ENCODE measurements at regions not wholly inside any gene's neighbourhood (a gene's known extent, or its start where the extent isn't known, plus 50 kb on each side); places are given as distances from the start of the nearest gene placed in this dataset.

DNA sequence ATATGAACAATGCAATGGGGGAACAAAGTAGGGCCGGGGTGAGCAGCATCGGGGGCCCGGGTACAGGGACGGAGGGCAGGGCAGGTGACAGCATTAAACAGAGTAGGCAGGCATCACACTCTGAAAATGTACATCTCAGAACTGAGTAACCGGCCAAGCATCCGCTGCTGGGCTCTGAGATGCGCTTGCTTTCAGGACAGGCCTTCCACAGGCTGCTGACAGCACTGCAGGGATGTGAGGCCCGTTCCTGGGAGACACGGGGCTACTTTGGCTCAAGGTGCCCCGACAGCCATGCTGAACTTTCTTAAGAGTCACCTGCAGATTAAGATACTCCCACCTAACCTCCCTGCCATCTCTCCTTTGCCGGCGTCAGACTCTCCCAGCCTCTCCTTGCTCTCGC, 64.3 kb upstream of the FGFR2 start:
- DNase-seq, result no peak

DNA sequence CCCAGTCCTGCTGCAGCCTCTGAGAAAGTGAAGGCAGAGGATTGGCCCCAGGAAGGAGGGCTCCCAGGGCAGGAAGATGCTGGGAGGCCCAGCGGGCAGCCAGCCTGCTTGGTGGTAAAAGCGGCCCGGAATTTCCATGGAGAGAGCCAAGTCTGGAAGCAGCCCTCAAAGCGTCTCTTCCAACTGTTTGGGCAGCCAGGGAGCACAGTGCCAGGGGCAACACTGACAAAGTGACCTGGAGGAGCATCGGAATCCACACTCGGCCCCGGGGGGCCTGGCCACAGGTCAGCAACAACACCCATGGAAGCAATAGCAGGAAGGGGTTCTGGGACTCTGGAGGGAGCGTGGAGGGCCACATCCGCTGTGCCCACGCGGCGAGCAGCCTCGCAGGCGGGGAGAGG, 63.2 kb upstream of the FGFR2 start:
- DNase-seq, result no peak

DNA sequence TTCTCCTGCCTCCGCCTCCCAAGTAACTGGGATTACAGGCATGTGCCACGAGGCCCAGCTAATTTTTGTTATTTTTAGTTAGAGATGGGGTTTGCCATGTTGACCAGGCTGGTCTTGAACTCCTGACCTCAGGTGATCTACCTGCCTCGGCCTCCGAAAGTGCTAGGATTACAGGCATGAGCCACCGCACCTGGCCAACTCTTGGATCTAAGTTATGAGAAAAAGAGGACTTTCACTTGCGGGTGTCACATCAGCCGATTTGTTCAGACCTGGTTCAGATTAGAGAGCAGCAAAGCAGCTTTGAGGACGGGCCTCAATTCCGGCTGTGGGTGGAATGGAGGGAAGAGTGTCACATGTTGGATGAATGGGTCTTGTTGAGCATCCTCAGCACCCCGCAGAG, 61.0 kb upstream of the FGFR2 start:
- DNase-seq, result no peak

DNA sequence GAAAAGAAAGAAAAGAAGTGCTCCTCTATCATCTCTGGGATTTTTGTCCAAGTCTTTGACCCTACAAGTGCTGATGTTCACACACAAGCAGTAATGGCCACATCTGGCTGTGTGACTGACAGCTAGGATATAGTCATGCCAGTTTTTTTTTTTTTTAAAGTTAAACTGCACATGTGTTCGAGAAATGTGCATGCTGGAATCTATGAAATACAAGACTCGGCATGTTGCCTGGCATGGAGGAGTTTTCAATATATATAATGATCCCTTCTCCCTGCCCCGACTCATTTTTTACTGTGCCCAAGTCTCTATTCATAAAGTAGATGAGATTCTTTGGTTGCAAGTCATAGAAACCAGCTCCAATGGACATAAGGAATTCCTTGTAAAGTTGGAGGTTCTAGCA, 60.4 kb upstream of the FGFR2 start:
- DNase-seq, result no peak

DNA sequence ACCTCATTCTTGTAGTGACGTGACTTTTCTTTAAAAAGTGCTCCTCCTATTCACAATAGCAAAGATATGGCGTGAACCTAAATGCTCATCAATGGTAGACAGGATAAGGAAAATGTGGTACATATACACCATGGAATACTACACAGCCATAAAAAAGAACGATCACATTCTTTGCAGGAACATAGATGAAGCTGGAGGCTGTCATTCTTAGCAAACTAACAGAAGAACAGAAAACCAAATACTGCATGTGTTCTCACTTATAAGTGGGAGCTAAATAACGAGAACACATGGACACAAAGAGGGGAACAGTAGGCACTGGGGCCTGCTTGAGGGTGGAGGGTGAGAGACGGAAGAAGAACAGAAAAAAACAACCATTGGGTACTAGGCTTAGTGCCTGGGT, 59.9 kb upstream of the FGFR2 start:
- no peak for DNase-seq

DNA sequence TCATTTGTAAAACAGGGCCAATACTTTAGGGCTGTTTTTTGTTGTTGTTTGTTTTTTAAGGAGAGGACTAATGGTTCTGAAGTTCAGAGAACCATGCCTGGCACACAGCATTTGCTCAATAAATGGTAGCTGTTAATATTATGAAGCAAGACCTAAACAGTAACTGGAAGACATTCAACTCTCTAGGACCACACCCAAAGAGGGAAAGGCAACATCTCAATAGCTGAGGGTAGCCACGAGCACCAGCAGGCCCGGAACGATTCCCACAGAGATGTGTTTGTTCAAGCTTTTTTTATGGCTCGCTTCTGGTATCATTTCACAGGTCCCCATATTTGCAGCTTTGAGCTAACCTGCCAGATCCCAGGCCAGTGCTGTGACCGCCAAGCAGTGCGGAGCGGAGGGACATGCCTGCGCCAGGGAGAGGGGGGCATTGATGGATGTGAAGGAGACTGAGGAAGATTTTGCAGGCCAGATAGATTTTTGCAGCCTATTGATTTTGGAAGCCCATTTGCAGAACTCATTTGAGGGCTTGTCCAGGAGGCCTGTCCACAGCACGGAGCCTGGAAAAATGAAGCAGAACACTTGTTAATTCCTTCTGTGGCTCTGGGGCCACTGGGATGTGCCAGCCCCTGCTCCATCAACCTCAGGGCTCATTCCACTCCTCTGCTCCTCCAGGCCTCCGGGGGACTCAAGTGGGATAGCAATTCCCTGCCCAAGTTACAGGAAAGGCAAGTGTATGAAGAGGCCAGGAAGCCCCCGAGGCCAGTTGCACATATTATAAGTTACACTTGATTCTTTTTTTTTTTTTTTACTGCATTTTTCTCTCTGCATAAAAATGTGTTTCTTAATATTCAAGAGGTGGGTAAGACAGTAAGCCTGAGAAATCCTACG, 57.3 kb upstream of the FGFR2 start:
- no peak for DNase-seq

DNA sequence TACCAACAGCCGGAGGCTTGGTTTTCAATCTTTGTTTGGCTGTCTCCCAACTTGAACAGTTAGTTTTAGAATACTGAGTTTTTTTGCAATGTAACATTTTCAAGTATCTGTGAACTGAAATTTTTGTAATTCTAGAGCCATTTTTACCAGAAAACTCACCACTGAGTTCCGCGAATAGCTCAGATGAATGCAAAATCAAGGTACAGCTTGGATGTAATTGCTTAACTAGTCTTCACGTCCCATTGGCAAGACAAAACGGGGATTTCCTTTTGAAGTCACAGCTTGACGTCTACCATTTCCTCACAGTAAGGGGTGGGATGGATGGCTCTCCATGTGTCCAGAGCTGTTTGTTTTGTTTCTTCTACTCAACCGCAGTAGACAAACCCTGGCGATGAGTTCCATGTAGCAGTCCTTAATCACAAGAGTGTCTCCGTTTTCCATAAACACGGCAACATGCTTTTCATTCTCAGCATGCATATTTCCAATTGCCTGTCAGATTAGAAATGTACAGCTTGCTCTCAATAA, 55.8 kb upstream of the FGFR2 start:
- DNase-seq, result no peak

DNA sequence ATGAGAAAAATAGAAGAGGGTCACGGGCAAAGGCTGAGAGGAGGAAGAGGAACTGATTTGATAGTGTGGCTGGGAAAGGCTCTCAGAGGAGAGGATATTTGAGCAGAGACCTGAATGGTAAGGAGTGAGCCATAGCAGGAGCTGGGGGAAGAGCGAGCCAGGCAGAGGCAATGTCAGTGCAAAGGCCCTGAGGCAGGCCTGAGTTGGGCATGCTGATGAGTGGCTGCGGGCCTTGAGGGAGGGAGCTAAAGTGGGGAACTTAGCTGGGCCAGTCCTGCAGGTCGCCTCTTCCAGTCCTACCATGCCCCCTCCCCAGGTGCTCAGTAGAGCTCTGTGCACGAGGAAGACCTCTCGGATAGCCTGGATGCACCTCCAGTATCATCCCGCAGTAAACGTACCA, 55.4 kb upstream of the FGFR2 start:
- no peak for DNase-seq

DNA sequence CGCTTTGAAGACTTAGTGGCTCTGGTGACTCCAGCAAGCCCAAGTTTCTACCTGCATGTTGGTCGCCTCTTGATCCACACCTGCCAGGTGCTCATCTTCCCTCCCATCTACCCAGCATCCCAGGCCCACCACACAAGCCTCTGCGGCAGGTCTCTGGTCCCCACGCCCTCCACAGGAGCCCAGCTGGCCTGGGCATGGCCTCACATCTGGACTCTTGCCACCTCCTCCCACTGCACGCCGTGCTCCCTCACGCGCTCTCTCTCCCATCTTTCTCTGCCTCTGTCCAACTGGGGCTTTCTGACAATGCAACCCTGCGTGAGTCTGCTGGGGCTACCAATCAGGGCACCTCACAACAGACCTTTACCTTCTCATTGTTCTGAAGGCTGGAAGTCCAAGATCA, 50.2 kb upstream of the FGFR2 start:
- no peak for DNase-seq

DNA sequence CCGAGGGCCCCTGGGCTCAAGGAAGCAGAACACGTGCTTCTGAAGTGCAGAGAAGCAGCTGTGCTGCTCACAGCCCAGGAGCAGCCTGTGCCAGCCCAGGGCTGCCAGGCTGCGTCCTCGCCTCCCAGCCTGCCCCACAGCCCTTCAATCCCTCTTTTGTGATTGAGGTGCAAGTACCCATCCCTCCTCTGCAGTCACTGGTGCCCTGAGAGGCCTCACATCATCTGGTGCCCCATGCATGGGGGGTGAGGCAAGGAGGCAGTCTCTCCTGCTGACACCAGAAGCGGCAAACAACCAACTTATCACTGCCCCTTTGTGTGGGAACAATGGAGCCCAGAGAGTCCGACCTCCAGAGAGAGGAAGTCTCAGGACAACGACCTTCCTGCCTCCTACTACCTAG, 49.8 kb upstream of the FGFR2 start:
- no peak for DNase-seq

Measured in muscle of back (tissue), 3 donors.